HFFc6 (cell line): ENCODE measurements at regions not wholly inside any gene's neighbourhood (a gene's known extent, or its start where the extent isn't known, plus 50 kb on each side); places are given as distances from the start of the nearest gene placed in this dataset.

Source experiments
- DNase-seq: peaks from one replicate; pipeline ENCODE4 v3.0.0-alpha.2; 2018
- H3K27ac Mint-ChIP-seq: 2 replicates; pipeline ENCODE4 v1.8.0; 2020; ENCODE audit warnings: mild to moderate bottlenecking, mixed read lengths
- H3K27me3 Mint-ChIP-seq: 2 replicates; pipeline ENCODE4 v1.8.0; 2021; ENCODE audit warnings: mild to moderate bottlenecking, moderate library complexity, mixed read lengths; ENCODE audit not compliant: insufficient read depth
- H3K36me3 Mint-ChIP-seq: 2 replicates; pipeline ENCODE4 v1.8.0; 2021; ENCODE audit warnings: low read depth, mixed read lengths
- H3K4me1 Mint-ChIP-seq: 2 replicates; pipeline ENCODE4 v1.8.0; 2020; ENCODE audit warnings: low read depth, mixed read lengths
- H3K4me3 Mint-ChIP-seq: 2 replicates; pipeline ENCODE4 v1.8.0; 2020; ENCODE audit warnings: mild to moderate bottlenecking, moderate library complexity, mixed read lengths
- H3K9me3 Mint-ChIP-seq: 2 replicates; pipeline ENCODE4 v1.8.0; 2020; ENCODE audit warnings: mild to moderate bottlenecking, mixed read lengths
- CTCF ChIP-seq: fragments of 200-600 bp; sonication (generic); IDR thresholded peaks from 2 replicates; pipeline ENCODE4 v1.5.0; 2021; ENCODE audit warnings: antibody characterized with exemption, mild to moderate bottlenecking

- Mint-ChIP-seq H3K9me3 (no peaks in the 10 kb centered on the region), H3K36me3 (no peaks in the 10 kb centered on the region), H3K4me1 (no peaks in the 10 kb centered on the region; the same call in 1 of the 2 replicates), H3K27ac (no peak overlapping the region), H3K4me3 (no peak overlapping the region), H3K27me3 (no peaks in the 10 kb centered on the region)
- no peak for TF ChIP-seq CTCF
- DNase-seq: no peak
Measured at GRCh38 chr6:126698732-126699240, 358.9 kb downstream of the CENPW start.

- Mint-ChIP-seq H3K36me3 (no peaks in the 10 kb centered on the region), H3K4me3 (peak overlapping the region; percentile 76), H3K27me3 (no peaks in the 10 kb centered on the region), H3K4me1 (no peaks in the 10 kb centered on the region; the same call in 1 of the 2 replicates), H3K27ac (no peak overlapping the region), H3K9me3 (no peaks in the 10 kb centered on the region)
- DNase-seq: no peak
- TF ChIP-seq CTCF: no peak
Measured at GRCh38 chr6:126701676-126702560, 362.0 kb downstream of the CENPW start.

GRCh38 chr6:126716032-126716431 lies 376.1 kb downstream of the CENPW start:
- Mint-ChIP-seq H3K27me3 (no peaks in the 10 kb centered on the region), H3K27ac (peak overlapping the region; percentile 24; the same call in 1 of the 2 replicates), H3K36me3 (no peaks in the 10 kb centered on the region), H3K9me3 (no peaks in the 10 kb centered on the region), H3K4me1 (peaks cover 32% of the 10 kb centered on the region), H3K4me3 (peak overlapping the region; percentile 13)
- DNase-seq: peak; percentile 35
- TF ChIP-seq CTCF: no peak

GRCh38 chr6:126716826-126717509 lies 377.1 kb downstream of the CENPW start:
- no peak for DNase-seq
- Mint-ChIP-seq H3K27ac (no peak overlapping the region), H3K4me1 (peaks cover 41% of the 10 kb centered on the region), H3K27me3 (no peaks in the 10 kb centered on the region), H3K9me3 (no peaks in the 10 kb centered on the region), H3K4me3 (no peak overlapping the region), H3K36me3 (no peaks in the 10 kb centered on the region)
- no peak for TF ChIP-seq CTCF

GRCh38 chr6:126718600-126719327 lies 378.8 kb downstream of the CENPW start:
- no peak overlapping the region for H3K27ac Mint-ChIP-seq
- TF ChIP-seq CTCF: no peak
- peaks cover 56% of the 10 kb centered on the region for H3K4me1 Mint-ChIP-seq
- no peaks in the 10 kb centered on the region for H3K27me3 Mint-ChIP-seq
- H3K9me3 Mint-ChIP-seq: no peaks in the 10 kb centered on the region
- H3K4me3 Mint-ChIP-seq: no peak overlapping the region
- H3K36me3 Mint-ChIP-seq: no peaks in the 10 kb centered on the region
- DNase-seq: no peak
